ENCODE measurements at regions not wholly inside any gene's neighbourhood (a gene's known extent, or its start where the extent isn't known, plus 50 kb on each side); places are given as distances from the start of the nearest gene placed in this dataset.
"Not testable (repeated sequence)": the region's sequence is repeated elsewhere in the genome, so short reads cannot be mapped to it uniquely, and the experiment has no call there.

- H3K36me3 Mint-ChIP-seq = peaks cover 2% of the 10 kb centered on the region
- peaks cover 3% of the 10 kb centered on the region for H3K27me3 Mint-ChIP-seq
- no peak overlapping the region for H3K27ac Mint-ChIP-seq
- H3K4me1 Mint-ChIP-seq (ENCODE audit: low read depth) = peaks cover 3% of the 10 kb centered on the region
- no peaks in the 10 kb centered on the region for H3K9me3 Mint-ChIP-seq (ENCODE audit: low read depth)
- no peak overlapping the region for H3K4me3 Mint-ChIP-seq
These were observed 69.4 kb upstream of the EVL start for GRCh38 chr14:99995700-99996356.

GRCh38 chr14:99996951-99997571 is 68.2 kb upstream of the EVL start:
- H3K4me3 Mint-ChIP-seq = no peak overlapping the region
- no peaks in the 10 kb centered on the region for H3K9me3 Mint-ChIP-seq (ENCODE audit: low read depth)
- H3K27ac Mint-ChIP-seq = no peak overlapping the region
- H3K36me3 Mint-ChIP-seq = peaks cover 2% of the 10 kb centered on the region
- peaks cover 3% of the 10 kb centered on the region for H3K4me1 Mint-ChIP-seq (ENCODE audit: low read depth)
- peaks cover 3% of the 10 kb centered on the region for H3K27me3 Mint-ChIP-seq

- H3K9me3 Mint-ChIP-seq (ENCODE audit: low read depth); H3K36me3 Mint-ChIP-seq; H3K4me3 Mint-ChIP-seq; H3K4me1 Mint-ChIP-seq (ENCODE audit: low read depth); H3K27me3 Mint-ChIP-seq; H3K27ac Mint-ChIP-seq: not testable (repeated sequence)
These were observed 64.8 kb upstream of the EVL start for GRCh38 chr14:100000398-100000797.

- Mint-ChIP-seq H3K9me3 (ENCODE audit: low read depth) (no peaks in the 10 kb centered on the region), H3K4me3 (no peak overlapping the region), H3K4me1 (ENCODE audit: low read depth) (no peaks in the 10 kb centered on the region), H3K36me3 (peaks cover 6% of the 10 kb centered on the region), H3K27me3 (peaks cover 3% of the 10 kb centered on the region), H3K27ac (no peak overlapping the region)
These were observed 60.8 kb upstream of the EVL start for GRCh38 chr14:100004392-100004791.

- Mint-ChIP-seq H3K4me3 (no peak overlapping the region), H3K27ac (no peak overlapping the region), H3K9me3 (ENCODE audit: low read depth) (no peaks in the 10 kb centered on the region), H3K36me3 (peaks cover 4% of the 10 kb centered on the region), H3K27me3 (no peaks in the 10 kb centered on the region), H3K4me1 (ENCODE audit: low read depth) (peaks cover 2% of the 10 kb centered on the region)
These were observed 58.0 kb upstream of the EVL start for GRCh38 chr14:100007254-100007653.

- H3K36me3 Mint-ChIP-seq; H3K27me3 Mint-ChIP-seq; H3K9me3 Mint-ChIP-seq (ENCODE audit: low read depth); H3K4me3 Mint-ChIP-seq; H3K27ac Mint-ChIP-seq: not testable (repeated sequence)
- H3K4me1 Mint-ChIP-seq (ENCODE audit: low read depth) = peaks cover 11% of the 10 kb centered on the region
These were observed 55.4 kb upstream of the EVL start for GRCh38 chr14:100009802-100010201.

GRCh38 chr14:100010679-100011078 is 54.5 kb upstream of the EVL start:
- Mint-ChIP-seq H3K27ac (no peak overlapping the region), H3K27me3 (no peaks in the 10 kb centered on the region), H3K4me3 (no peak overlapping the region), H3K36me3 (peaks cover 3% of the 10 kb centered on the region), H3K9me3 (ENCODE audit: low read depth) (no peaks in the 10 kb centered on the region), H3K4me1 (ENCODE audit: low read depth) (peaks cover 11% of the 10 kb centered on the region)

- H3K9me3 Mint-ChIP-seq (ENCODE audit: low read depth) = no peaks in the 10 kb centered on the region
- no peak overlapping the region for H3K4me3 Mint-ChIP-seq
- H3K36me3 Mint-ChIP-seq = peaks cover 3% of the 10 kb centered on the region
- peaks cover 11% of the 10 kb centered on the region for H3K4me1 Mint-ChIP-seq (ENCODE audit: low read depth)
- no peaks in the 10 kb centered on the region for H3K27me3 Mint-ChIP-seq
- H3K27ac Mint-ChIP-seq = no peak overlapping the region
These were observed 53.4 kb upstream of the EVL start for GRCh38 chr14:100011628-100012325.

- H3K4me1 Mint-ChIP-seq (ENCODE audit: low read depth) = peaks cover 11% of the 10 kb centered on the region
- H3K9me3 Mint-ChIP-seq (ENCODE audit: low read depth) = no peaks in the 10 kb centered on the region
- no peaks in the 10 kb centered on the region for H3K36me3 Mint-ChIP-seq
- peak overlapping the region; percentile 0 for H3K27ac Mint-ChIP-seq
- H3K27me3 Mint-ChIP-seq = no peaks in the 10 kb centered on the region
- no peak overlapping the region for H3K4me3 Mint-ChIP-seq
These were observed 52.5 kb upstream of the EVL start for GRCh38 chr14:100012478-100013327.

- Mint-ChIP-seq H3K27ac (no peak overlapping the region), H3K27me3 (no peaks in the 10 kb centered on the region), H3K36me3 (no peaks in the 10 kb centered on the region)
These were observed 50.0 kb upstream of the EVL start for GRCh38 chr14:100015251-100015655.

More at GRCh38 chr14:100015251-100015655, 50.0 kb upstream of the EVL start:
- H3K4me3 Mint-ChIP-seq = no peak overlapping the region
- H3K4me1 Mint-ChIP-seq (ENCODE audit: low read depth) = peaks cover 11% of the 10 kb centered on the region
- H3K9me3 Mint-ChIP-seq (ENCODE audit: low read depth) = no peaks in the 10 kb centered on the region
